Ishikawa (cell line): ENCODE measurements at regions not wholly inside any gene's neighbourhood (a gene's known extent, or its start where the extent isn't known, plus 50 kb on each side); places are given as distances from the start of the nearest gene placed in this dataset.

ENCODE experiments used
- CEBPB ChIP-seq: IDR thresholded peaks from 2 replicates; pipeline ENCODE4 v1.6.1; 2012
- YY1 ChIP-seq: IDR thresholded peaks from 2 replicates; pipeline ENCODE4 v1.6.1; 2012; ENCODE audit warnings: low read depth
- ZBTB7A ChIP-seq: IDR thresholded peaks from 2 replicates; pipeline ENCODE4 v1.6.1; 2012; ENCODE audit warnings: low read depth

GRCh38 chr13:79778741-79779460 is 297.9 kb downstream of the NDFIP2 start:
- TF ChIP-seq YY1 = no peak
- TF ChIP-seq CEBPB = no peak
- TF ChIP-seq ZBTB7A = no peak
